Spleen (tissue), 11 donors: ENCODE measurements at regions not wholly inside any gene's neighbourhood (a gene's known extent, or its start where the extent isn't known, plus 50 kb on each side); places are given as distances from the start of the nearest gene placed in this dataset.

Experiments
- DNase-seq: peaks from one replicate; pipeline ENCODE4 v3.0.0-alpha.2; 2020
- H3K27ac ChIP-seq, 8 donors: fragments of 200-600 bp; sonication (generic) in 7 of 8; 1 replicate in 4 of 8; 2 replicates in 4 of 8; pipeline versions ENCODE4 v1.5.0 to v1.8.0; 2016 to 2021; ENCODE audit warnings: inconsistent platforms in 4 of 8, mild to moderate bottlenecking in 4 of 8, moderate library complexity in 1 of 8
- H3K27me3 ChIP-seq, 7 donors: fragments of 200-600 bp; sonication (generic) in 6 of 7; replicated peaks in 1 of 7; 1 replicate in 4 of 7; 2 replicates in 3 of 7; pipeline versions ENCODE4 v1.5.0 to v1.8.0; 2016 to 2021; ENCODE audit warnings: inconsistent platforms in 3 of 7, mild to moderate bottlenecking in 1 of 7
- H3K36me3 ChIP-seq, 6 donors: fragments of 200-600 bp; sonication (generic) in 5 of 6; 1 replicate in 4 of 6; 2 replicates in 2 of 6; pipeline versions ENCODE4 v1.5.0 to v1.8.0; 2016 to 2021; ENCODE audit warnings: inconsistent platforms in 2 of 6
- H3K4me1 ChIP-seq, 6 donors: fragments of 200-600 bp; sonication (generic) in 5 of 6; 1 replicate in 3 of 6; 2 replicates in 3 of 6; pipeline versions ENCODE4 v1.5.0 to v1.8.0; 2016 to 2021; ENCODE audit warnings: inconsistent platforms in 3 of 6
- H3K4me3 ChIP-seq, 8 donors: fragments of 200-600 bp; sonication (generic) in 7 of 8; 1 replicate in 4 of 8; 2 replicates in 4 of 8; pipeline versions ENCODE4 v1.5.0 to v1.8.0; 2016 to 2021; ENCODE audit warnings: inconsistent platforms in 4 of 8, mild to moderate bottlenecking in 4 of 8, moderate library complexity in 2 of 8
- H3K9me3 ChIP-seq, 8 donors: fragments of 200-600 bp; sonication (generic) in 7 of 8; 1 replicate in 4 of 8; 2 replicates in 4 of 8; pipeline versions ENCODE4 v1.5.0 to v1.8.0; 2016 to 2021; ENCODE audit warnings: inconsistent platforms in 4 of 8
- POLR2A ChIP-seq, 3 donors: fragments of 450-650 bp; IDR thresholded peaks; one replicate each; pipeline ENCODE4 v1.5.1; 2017; ENCODE audit warnings: antibody characterized with exemption in 3 of 3, mild to moderate bottlenecking in 1 of 3
- POLR2AphosphoS5 ChIP-seq, 3 donors: sonication (generic); formaldehyde crosslinking; IDR thresholded peaks; one replicate each; pipeline ENCODE4 v1.5.1; 2017; ENCODE audit warnings: antibody characterized with exemption in 3 of 3
- WGBS, 5 donors: extraction: QIAGEN DNeasy Blood & Tissue Kit in 3 of 5; methylation state at CpG; one replicate each; pipeline versions ENCODE4 v1.1.5 to v1.1.7; 2013 to 2018; 5-methylcytosine and 5-hydroxymethylcytosine counted together
- intact Hi-C: fragments of 100-400 bp; cut with DNase I; formaldehyde crosslinking; loops from one replicate; pipeline ENCODE4 v1.15.0; 2023; ENCODE audit warnings: low total_unique reads
- TF ChIP-seq, protein P1 (sequence below), 11 experiments: fragments of 200-600 bp in 7 of 11; fragments of 450-650 bp in 4 of 11; sonication (generic) in 4 of 11; IDR thresholded peaks in 8 of 11; conservative IDR thresholded peaks in 3 of 11; 1 replicate in 7 of 11; 2 replicates in 4 of 11; pipeline versions ENCODE4 v1.4.0 to v1.8.0; 2016 to 2021; ENCODE audit warnings: antibody characterized with exemption in 11 of 11, inconsistent platforms in 4 of 11, mild to moderate bottlenecking in 1 of 11
- donor health status: healthy with polysubstance abuse.
- donor health status: DM: no; HTN: no; CAD: no; lungs with moderate emphysema.
- donor health status: DM: no; HTN: no; CAD: no.
- donor health status: Bipolar disorder and iron deficiency.
- donor health status: healthy.
- donor health status: DM: no; HTN: no; CAD: no.
- donor health status: DM: yes; HTN: yes; CAD: no.

DNA sequence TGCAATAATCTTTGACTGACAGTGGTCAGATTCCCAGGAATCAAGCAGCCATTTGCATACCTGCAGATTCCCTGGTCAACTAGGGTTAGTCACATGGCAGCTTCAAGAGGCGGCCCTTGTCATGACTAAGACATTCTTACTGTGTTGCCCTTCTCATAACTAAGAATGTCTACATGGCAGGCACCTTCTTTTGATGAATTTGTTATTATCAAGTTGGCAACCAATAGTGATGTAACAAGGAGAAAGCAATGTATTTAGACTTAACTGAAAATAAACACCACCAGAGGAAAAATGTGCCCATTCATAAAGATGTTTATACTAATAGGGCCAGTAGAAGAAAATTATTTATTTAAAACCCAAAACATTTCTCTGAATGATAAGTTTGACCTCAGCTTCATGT is 215.6 kb downstream of the TLE1 start:
- Histone ChIP-seq H3K36me3 (no peaks in the 10 kb centered on the region), H3K27ac (no peak overlapping the region), H3K9me3 (no peaks in the 10 kb centered on the region), H3K27me3 (no peaks in the 10 kb centered on the region), H3K4me3 (no peak overlapping the region), H3K4me1 (no peaks in the 10 kb centered on the region)
- TF ChIP-seq POLR2AphosphoS5 (IDR thresholded peaks at IDR 0.05) (no peak), POLR2A (IDR thresholded peaks at IDR 0.05) (no peak)
- TF ChIP-seq, protein P1, sequence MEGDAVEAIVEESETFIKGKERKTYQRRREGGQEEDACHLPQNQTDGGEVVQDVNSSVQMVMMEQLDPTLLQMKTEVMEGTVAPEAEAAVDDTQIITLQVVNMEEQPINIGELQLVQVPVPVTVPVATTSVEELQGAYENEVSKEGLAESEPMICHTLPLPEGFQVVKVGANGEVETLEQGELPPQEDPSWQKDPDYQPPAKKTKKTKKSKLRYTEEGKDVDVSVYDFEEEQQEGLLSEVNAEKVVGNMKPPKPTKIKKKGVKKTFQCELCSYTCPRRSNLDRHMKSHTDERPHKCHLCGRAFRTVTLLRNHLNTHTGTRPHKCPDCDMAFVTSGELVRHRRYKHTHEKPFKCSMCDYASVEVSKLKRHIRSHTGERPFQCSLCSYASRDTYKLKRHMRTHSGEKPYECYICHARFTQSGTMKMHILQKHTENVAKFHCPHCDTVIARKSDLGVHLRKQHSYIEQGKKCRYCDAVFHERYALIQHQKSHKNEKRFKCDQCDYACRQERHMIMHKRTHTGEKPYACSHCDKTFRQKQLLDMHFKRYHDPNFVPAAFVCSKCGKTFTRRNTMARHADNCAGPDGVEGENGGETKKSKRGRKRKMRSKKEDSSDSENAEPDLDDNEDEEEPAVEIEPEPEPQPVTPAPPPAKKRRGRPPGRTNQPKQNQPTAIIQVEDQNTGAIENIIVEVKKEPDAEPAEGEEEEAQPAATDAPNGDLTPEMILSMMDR (IDR thresholded peaks at IDR 0.05 in 8 of 11, conservative IDR thresholded peaks at IDR 0.05 in 3 of 11): no peak
- WGBS, 5 donors: 80 to 95% (median 91%) methylated on average over 1 of the region's 1 CpG
- intact Hi-C loops: no loop called here
- DNase-seq: no peak

DNA sequence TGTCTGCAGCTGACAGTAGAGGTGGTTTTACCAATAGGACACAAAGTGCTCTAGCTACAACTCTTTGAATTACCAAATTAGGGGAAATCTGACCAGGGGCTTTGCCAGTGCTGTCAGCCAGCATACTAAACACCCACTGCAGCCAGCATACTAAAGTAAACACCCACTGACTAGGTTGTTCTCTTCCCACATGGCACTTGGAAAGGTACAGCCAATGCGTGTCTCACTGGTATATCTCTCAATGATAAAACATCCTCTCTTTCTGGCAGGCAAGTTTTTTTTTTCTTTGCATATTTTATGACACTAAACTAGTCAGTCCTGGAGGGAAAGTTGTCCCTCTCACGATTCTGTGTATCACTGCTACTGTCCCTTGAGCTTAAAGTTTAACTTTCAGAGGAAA is 216.1 kb downstream of the TLE1 start:
- 77 to 95% (median 89%) methylated on average over 2 of the region's 2 CpGs for WGBS, 5 donors
- no peaks in the 10 kb centered on the region for H3K36me3 ChIP-seq
- no peaks in the 10 kb centered on the region for H3K9me3 ChIP-seq
- no peaks in the 10 kb centered on the region for H3K4me1 ChIP-seq
- H3K27me3 ChIP-seq: no peaks in the 10 kb centered on the region
- no peak overlapping the region for H3K27ac ChIP-seq
- H3K4me3 ChIP-seq: no peak overlapping the region
- intact Hi-C loops: no loop called here
- TF ChIP-seq POLR2AphosphoS5 (IDR thresholded peaks at IDR 0.05) (no peak), POLR2A (IDR thresholded peaks at IDR 0.05) (no peak)
- TF ChIP-seq, protein P1 (IDR thresholded peaks at IDR 0.05 in 8 of 11, conservative IDR thresholded peaks at IDR 0.05 in 3 of 11): no peak
- no peak for DNase-seq

DNA sequence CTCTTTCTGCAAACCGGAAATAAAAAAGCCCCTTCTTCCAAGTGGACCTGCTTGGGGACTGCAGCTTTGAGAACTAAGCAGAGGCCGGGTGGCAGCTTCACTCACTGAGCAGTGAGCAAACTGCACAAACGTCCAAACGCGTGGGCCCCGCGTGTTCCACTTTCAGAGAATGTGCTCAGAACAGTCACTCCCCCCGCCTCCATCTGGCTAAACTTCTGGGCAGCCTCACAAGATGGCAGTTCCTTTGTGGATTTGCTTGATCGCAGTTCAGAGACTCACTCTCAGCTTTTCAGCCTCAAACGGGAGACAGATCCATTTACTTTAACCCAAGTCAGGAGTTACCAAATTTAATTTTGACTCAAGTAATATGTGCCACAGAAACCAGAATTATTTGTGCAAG is 216.6 kb downstream of the TLE1 start:
- WGBS, 5 donors: 88 to 93% (median 93%) methylated on average over 10 of the region's 10 CpGs
- DNase-seq: no peak
- intact Hi-C loops: no loop called here
- no peaks in the 10 kb centered on the region for H3K4me1 ChIP-seq
- TF ChIP-seq, protein P1 (IDR thresholded peaks at IDR 0.05 in 8 of 11, conservative IDR thresholded peaks at IDR 0.05 in 3 of 11): no peak
- TF ChIP-seq POLR2AphosphoS5 (IDR thresholded peaks at IDR 0.05): no peak
- TF ChIP-seq POLR2A (IDR thresholded peaks at IDR 0.05): no peak
- H3K9me3 ChIP-seq: no peaks in the 10 kb centered on the region
- H3K4me3 ChIP-seq: no peak overlapping the region
- H3K36me3 ChIP-seq: no peaks in the 10 kb centered on the region
- H3K27ac ChIP-seq: no peak overlapping the region
- H3K27me3 ChIP-seq: no peaks in the 10 kb centered on the region

DNA sequence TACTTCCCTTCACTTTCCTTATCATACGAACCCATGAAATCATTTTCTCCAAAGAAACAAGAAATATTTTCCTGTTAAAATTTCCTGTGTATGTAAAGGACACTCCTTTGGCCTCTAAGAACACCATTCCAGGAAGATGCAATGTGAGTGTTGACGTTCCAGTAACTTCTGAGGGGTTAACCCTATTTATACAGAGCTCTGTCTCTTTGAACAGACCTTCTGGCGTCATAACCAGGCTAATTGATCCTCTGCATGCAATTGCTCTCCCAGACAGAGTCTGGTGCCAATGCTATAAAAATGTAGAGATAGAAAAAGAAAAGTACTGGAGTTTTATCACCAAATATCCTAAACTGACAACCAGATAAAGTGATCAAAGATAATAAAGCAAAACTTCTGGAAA is 218.5 kb downstream of the TLE1 start:
- no peaks in the 10 kb centered on the region for H3K9me3 ChIP-seq
- peaks cover 0 to under 1% (median 0%) of the 10 kb centered on the region in 6 donors for H3K4me1 ChIP-seq
- H3K27ac ChIP-seq: no peak overlapping the region
- TF ChIP-seq, protein P1 (IDR thresholded peaks at IDR 0.05 in 8 of 11, conservative IDR thresholded peaks at IDR 0.05 in 3 of 11): no peak
- H3K36me3 ChIP-seq: no peaks in the 10 kb centered on the region
- intact Hi-C loops: no loop called here
- DNase-seq: no peak
- no peak overlapping the region for H3K4me3 ChIP-seq
- 43 to 71% (median 62%) methylated on average over 3 of the region's 3 CpGs for WGBS, 5 donors
- H3K27me3 ChIP-seq: no peaks in the 10 kb centered on the region
